H1 (cell line): ENCODE measurements at regions not wholly inside any gene's neighbourhood (a gene's known extent, or its start where the extent isn't known, plus 50 kb on each side); places are given as distances from the start of the nearest gene placed in this dataset.

Experiments
- CBX5 ChIP-seq: fragments of 300-800, 300-1000 bp; sonication (generic); IDR thresholded peaks from 2 replicates; pipeline ENCODE4 v1.7.1; 2016; ENCODE audit warnings: antibody characterized with exemption, low read length, low read depth
- CREB1 ChIP-seq: IDR thresholded peaks from 2 replicates; pipeline ENCODE4 v1.6.1; 2012; ENCODE audit warnings: inconsistent platforms
- EGR1 ChIP-seq: IDR thresholded peaks from 2 replicates; pipeline ENCODE4 v1.6.1; 2011; ENCODE audit warnings: low read depth, low read length, borderline replicate concordance
- KDM1A ChIP-seq: fragments of 200-600, 300-600 bp; sonication (generic); IDR thresholded peaks from 2 replicates; pipeline ENCODE4 v1.7.1; 2016; ENCODE audit warnings: mild to moderate bottlenecking, low read length, borderline replicate concordance
- KDM4A ChIP-seq: IDR thresholded peaks from one replicate; pipeline ENCODE4 v1.7.1; 2012; ENCODE audit warnings: low read depth, mild to moderate bottlenecking, moderate library complexity, low read length, inconsistent platforms; ENCODE audit not compliant: severe bottlenecking
- POLR2AphosphoS5 ChIP-seq: IDR thresholded peaks from 2 replicates; pipeline ENCODE4 v1.6.1; 2011; ENCODE audit warnings: low read depth, low read length
- TAF1 ChIP-seq: IDR thresholded peaks from 2 replicates; pipeline ENCODE4 v1.6.1; 2011; ENCODE audit warnings: mild to moderate bottlenecking, low read depth, low read length

GRCh38 chr17:34168989-34169388 lies 86.1 kb upstream of the CCL2 start (continued):
- TF ChIP-seq KDM4A: no peak
- TF ChIP-seq CREB1: no peak
- no peak for TF ChIP-seq CBX5
- no peak for TF ChIP-seq EGR1
- TF ChIP-seq POLR2AphosphoS5: no peak
- TF ChIP-seq TAF1: no peak
- TF ChIP-seq KDM1A: no peak
